CD4-positive, alpha-beta T cell treated with Interleukin-15 for 1 hour (primary cell): ENCODE measurements at regions not wholly inside any gene's neighbourhood (a gene's known extent, or its start where the extent isn't known, plus 50 kb on each side); places are given as distances from the start of the nearest gene placed in this dataset.
A peak's percentile ranks its signal among the peaks of the same experiment; 100 is the strongest.
"Not testable (repeated sequence)": the region's sequence is repeated elsewhere in the genome, so short reads cannot be mapped to it uniquely, and the experiment has no call there.

Source experiments
- DNase-seq: peaks from one replicate; pipeline ENCODE4 v3.0.0-alpha.2; 2020

- no peak for DNase-seq
Measured at GRCh38 chr10:94232711-94233383, 129.9 kb downstream of the NOC3L start.

- no peak for DNase-seq
Measured at GRCh38 chr10:94235461-94235860, 127.3 kb downstream of the NOC3L start.

DNA sequence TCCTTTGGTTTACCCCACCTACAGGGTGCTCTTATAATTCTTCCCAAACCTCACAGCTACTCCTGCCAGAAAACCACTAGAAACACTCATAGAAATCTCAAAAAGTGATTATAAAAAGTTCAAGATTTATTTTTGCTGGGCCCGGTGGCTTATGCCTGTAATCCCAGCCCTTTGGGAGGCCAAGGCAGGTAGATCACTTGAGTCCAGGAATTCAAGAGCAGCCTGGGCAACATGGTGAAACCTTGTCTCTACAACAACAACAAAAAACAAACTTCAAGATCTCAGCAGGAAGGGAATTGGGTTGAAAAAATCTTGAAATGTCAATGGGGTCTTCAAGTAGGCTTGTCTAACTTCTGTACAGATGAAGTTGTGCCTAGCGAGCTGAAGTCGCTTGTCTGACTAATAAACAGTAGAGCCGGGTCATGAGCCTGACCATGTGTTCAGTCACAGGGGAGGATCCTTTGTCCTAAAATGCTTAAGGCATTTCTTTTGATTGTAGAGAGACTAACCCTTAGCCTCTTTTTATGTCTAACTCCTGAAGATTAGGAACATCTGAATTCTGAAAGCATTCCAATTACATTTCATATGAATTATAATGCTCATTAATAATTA, 124.6 kb downstream of the NOC3L start:
- DNase-seq, result no peak

DNA sequence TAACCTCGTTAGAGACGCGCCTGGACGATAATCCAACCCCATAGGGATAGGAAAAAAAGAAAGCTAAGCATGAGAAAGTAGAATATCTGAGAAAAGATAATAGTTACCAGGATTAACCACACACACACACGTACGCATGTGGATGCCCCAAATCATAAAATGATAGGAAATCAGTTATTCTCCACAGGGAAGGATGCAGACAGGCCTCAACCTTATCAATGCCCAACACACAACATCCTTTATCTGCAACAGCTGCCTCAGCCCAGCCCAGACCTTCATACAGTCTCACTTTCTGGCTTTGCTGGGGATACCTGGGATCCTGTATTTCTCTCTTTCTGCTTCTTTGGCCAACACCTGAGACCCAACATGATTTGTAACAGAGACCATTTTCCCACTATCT, 123.0 kb downstream of the NOC3L start:
- no peak for DNase-seq

GRCh38 chr10:94240491-94240890, 122.2 kb downstream of the NOC3L start:
- DNase-seq, result no peak

- no peak for DNase-seq
Measured at GRCh38 chr10:94240901-94241300, 121.8 kb downstream of the NOC3L start.

DNA sequence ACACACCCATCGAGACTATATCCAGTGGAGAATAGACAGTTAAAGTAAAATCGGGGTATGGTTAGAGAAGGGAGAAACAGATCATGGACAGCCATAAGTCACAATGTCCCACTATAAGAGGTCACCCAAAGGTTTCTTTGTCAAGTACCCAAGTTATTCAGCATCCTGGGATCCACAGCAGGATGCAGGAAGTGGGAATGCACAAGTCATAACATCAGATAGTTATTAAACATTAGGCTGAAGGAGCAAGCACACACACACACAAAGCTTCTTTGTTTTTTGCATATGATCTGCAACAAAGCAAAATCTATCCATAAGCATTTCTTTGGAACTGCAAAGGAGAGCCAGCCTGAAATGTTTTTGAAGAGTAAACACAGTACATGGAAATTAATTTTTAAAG, 111.6 kb downstream of the NOC3L start:
- DNase-seq, result no peak

DNA sequence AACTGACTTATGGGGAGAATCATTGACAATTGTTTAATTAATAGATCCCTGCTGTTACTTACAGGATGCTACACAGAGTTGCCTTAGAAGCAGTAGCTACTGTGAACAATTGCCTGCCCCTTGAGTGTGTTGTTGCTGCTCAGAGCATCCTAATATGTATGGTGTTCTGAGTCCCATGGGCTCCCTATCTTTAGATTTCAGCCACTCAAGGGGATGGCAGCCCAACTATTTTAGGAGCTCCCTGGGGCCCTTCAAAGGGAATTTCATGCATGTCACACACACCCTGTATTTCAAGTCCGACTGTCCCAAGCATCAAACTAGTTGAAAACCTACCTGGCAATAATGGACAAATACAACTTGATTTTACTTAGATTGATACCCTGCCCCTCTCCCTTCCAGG, 111.2 kb downstream of the NOC3L start:
- no peak for DNase-seq

DNA sequence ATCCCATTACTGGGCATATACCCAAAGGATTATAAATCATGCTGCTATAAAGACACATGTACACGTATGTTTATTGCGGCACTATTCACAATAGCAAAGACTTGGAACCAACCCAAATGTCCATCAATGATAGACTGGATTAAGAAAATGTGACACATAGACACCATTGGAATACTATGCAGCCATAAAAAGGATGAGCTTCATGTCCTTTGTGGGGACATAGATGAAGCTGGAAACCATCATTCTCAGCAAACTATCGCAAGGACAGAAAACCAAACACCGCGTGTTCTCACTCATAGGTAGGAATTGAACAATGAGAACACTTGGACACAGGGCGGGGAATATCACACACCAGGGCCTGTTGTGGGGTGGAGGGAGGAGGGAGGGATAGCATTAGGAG, 105.3 kb downstream of the NOC3L start:
- not testable (repeated sequence) for DNase-seq

DNA sequence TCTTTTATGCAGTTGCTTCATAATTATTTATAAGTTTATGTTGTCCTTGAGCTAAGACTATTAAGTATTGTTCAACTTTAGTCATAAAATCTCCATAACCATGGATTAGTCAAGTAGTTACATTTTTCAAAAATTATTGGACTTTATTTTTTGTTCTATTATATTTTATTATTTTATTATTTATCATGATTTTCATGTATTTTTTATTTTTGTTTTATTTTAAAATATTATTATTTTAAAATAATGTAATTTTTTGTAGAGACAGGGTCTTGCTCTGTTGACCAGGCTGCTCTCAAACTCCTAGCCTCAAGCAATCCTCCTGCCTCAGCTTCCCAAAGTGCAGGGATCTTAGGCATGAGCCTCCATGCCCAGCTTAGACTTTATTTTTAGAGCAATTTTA, 102.3 kb downstream of the NOC3L start:
- no peak for DNase-seq

- DNase-seq, result no peak
Measured at GRCh38 chr10:94264085-94264484, 98.7 kb downstream of the NOC3L start.

DNA sequence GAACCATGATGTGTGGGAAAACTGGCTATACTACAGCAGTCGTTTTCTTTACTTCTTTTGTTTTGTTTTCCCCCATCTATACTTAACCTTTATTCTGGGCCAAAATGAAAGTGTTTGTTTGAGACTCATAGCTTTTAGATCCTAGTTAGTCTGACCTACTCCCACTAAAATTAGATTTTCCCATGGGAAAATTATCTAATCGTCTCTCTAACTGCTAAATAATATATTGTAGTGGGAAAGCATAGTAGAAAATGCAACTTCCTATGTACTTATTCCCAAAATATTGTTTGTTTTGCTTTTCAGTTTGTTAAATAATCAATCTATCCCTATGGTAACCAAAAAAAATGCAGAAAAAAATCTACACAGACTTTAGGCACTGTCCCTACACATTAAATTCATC, 96.6 kb downstream of the NOC3L start:
- no peak for DNase-seq

DNA sequence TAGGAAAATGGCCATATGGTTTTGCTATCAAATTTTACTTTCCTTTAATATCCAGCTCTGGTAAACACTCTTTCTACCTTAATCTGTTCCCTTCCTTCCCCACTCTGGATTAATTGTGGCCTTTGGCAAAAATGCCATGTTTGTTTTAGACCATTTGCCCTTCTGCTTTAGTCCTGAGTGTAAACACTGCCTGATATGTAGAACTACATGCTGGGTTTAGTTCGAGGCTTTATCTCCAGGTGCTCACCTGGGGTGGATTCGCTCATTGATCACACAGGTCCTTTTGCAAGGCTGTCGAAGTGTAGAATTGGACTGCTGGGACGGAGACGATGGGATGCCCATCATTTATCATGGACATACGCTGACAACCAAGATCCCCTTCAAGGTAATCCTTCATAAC, 94.1 kb downstream of the NOC3L start:
- no peak for DNase-seq

GRCh38 chr10:94274142-94274787, 88.5 kb downstream of the NOC3L start:
- DNase-seq, result no peak

DNA sequence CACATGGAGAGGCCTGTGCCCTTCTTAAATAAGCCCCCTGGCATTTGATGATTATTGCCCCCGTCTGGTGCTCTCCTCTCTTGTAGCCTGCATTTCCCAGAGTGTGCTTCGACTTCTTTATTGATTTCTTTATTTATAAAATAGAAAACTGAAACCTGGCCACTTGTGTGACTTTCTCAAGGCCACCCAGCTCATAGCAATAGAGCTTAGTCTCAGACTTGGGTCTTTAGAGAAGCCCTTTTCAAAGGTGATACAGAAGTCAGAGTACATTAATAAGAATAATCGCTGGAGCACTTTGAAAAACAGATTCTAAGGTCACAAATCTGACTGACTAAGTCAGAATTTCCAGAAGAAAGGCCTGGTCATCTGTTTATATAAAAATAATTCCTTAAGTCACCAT, 86.6 kb downstream of the NOC3L start:
- DNase-seq, result no peak

DNA sequence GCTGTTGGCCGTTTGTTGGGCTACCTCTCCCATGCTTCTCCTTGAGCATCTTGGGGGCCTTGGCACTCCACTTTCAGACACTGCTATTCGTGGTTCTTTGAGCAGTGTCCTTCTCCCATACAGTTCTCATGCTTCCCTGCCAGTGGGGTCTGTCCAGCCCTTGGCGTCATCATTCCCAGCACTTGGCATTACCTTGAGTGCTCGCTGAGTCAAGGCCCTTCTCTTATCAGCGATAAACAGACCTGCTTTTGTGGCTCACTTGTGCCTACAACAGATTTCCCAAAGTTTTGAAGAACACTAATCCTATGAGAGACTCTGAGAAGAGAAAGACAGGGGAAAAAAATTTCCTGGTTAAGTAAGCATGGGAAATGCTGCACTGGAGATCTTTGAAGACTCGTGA, 85.3 kb downstream of the NOC3L start:
- no peak for DNase-seq

GRCh38 chr10:94279835-94280709, 82.7 kb downstream of the NOC3L start:
- DNase-seq, result peak; percentile 23

DNA sequence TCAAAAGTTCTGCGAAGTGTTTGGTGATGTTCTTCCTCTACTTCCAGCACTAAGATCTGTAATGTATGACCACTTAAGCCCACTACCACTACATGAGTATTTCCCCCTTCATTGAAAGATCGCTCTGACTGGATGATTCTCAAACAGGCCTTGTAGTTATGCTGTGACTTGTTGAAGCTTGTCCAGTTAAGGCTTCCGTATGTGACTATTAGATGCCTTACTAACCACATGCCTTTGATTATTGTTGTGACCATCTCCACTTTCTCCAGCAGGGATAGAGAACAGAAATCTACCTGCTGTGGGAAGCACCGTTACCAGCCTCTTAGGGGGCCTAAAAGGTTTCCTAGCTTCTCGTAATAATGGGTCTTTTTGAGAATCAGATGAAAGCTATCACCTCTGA, 81.1 kb downstream of the NOC3L start:
- DNase-seq, result no peak

- DNase-seq, result no peak
Measured at GRCh38 chr10:94282369-94282768, 80.4 kb downstream of the NOC3L start.
